Transverse colon (tissue), 4 donors: ENCODE measurements at regions not wholly inside any gene's neighbourhood (a gene's known extent, or its start where the extent isn't known, plus 50 kb on each side); places are given as distances from the start of the nearest gene placed in this dataset.

Experiments
- DNase-seq: peaks from one replicate; pipeline ENCODE4 v3.0.0-alpha.2; 2019
- H3K27ac ChIP-seq, 4 donors: fragments of 200-600 bp; sonication (generic); 2 replicates each; pipeline ENCODE4 v1.5.1; 2016 to 2018; ENCODE audit warnings: inconsistent platforms in 4 of 4
- H3K27me3 ChIP-seq: fragments of 200-600 bp; sonication (generic); 2 replicates; pipeline ENCODE4 v1.5.1; 2017; ENCODE audit warnings: inconsistent platforms
- H3K36me3 ChIP-seq, 4 donors: fragments of 200-600 bp; sonication (generic); 2 replicates each; pipeline ENCODE4 v1.5.1; 2017 to 2019; ENCODE audit warnings: inconsistent platforms in 4 of 4
- H3K4me1 ChIP-seq, 4 donors: fragments of 200-600 bp; sonication (generic); 2 replicates each; pipeline ENCODE4 v1.5.1; 2017 to 2020; ENCODE audit warnings: inconsistent platforms in 4 of 4
- H3K4me3 ChIP-seq, 4 donors: fragments of 200-600 bp; sonication (generic); 1 replicate in 1 of 4; 2 replicates in 3 of 4; pipeline versions ENCODE4 v1.5.1 to v1.6.1; 2017 to 2019; ENCODE audit warnings: inconsistent platforms in 4 of 4
- H3K9me3 ChIP-seq, 2 donors: fragments of 200-600 bp; sonication (generic); 2 replicates each; pipeline ENCODE4 v1.5.1; 2017 to 2019; ENCODE audit warnings: inconsistent platforms in 2 of 2
- EP300 ChIP-seq: sonication (generic); formaldehyde crosslinking; IDR thresholded peaks from one replicate; pipeline ENCODE4 v1.6.1; 2017; ENCODE audit warnings: antibody characterized with exemption, low read depth
- POLR2A ChIP-seq: fragments of 450-650 bp; IDR thresholded peaks from one replicate; pipeline ENCODE4 v1.6.1; 2016; ENCODE audit warnings: antibody characterized with exemption, mild to moderate bottlenecking, moderate library complexity
- POLR2AphosphoS5 ChIP-seq, 3 donors: sonication (generic); formaldehyde crosslinking; IDR thresholded peaks; one replicate each; pipeline ENCODE4 v1.6.1; 2016; ENCODE audit warnings: antibody characterized with exemption in 3 of 3
- WGBS, 2 donors: methylation state at CpG; one replicate each; pipeline ENCODE4 v1.1.5; 2018; ENCODE audit warnings: low coverage in 1 of 2; 5-methylcytosine and 5-hydroxymethylcytosine counted together
- in situ Hi-C, 4 donors: fragments of 200-750 bp; cut with MboI; loops; one replicate each; pipeline versions ENCODE4 v1.15.0 to v1.15.1; 2017; ENCODE audit warnings: low sequenced_read_pairs in 3 of 4, low pct_ligation_motif_present in 1 of 4, low pct_unique_long_range_greater_than_20kb in 1 of 4
- intact Hi-C: fragments of 100-400 bp; cut with DNase I; formaldehyde crosslinking; loops from one replicate; pipeline ENCODE4 v1.15.1; 2023; ENCODE audit warnings: low total_unique reads
- TF ChIP-seq, protein P1 (sequence below), 5 experiments: fragments of 200-600 bp in 3 of 5; fragments of 450-650 bp in 2 of 5; sonication (generic) in 3 of 5; IDR thresholded peaks; 1 replicate in 2 of 5; 2 replicates in 3 of 5; pipeline ENCODE4 v1.5.1; 2016 to 2017; ENCODE audit warnings: antibody characterized with exemption in 5 of 5, inconsistent platforms in 3 of 5, mild to moderate bottlenecking in 2 of 5, moderate library complexity in 1 of 5

DNA sequence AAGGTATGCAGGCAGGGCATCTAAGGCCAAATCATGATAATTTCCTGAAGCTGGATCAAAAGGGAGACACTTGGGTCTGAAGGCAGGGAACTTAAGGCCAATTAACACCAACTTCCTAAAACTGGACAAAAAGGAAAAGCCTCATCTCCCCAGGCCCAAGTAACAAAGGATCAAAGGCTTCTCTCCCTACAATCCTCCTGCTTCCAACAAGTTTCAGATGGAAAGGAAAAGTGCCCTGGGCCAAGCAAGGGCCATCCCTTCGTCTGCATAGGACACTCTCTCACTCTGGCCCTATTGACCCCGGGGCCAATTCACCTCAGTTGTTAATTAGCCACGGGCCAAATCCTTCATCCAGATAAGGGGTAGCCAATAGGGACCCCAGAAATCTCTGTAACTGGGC is 1335.8 kb upstream of the CDH2 start:
- WGBS, 2 donors, result 54 to 76% methylated on average over 3 of the region's 3 CpGs
- no peak overlapping the region for H3K27ac ChIP-seq
- in situ Hi-C loops, result no loop called here
- H3K27me3 ChIP-seq, result no peaks in the 10 kb centered on the region
- no peak overlapping the region for H3K4me3 ChIP-seq
- H3K36me3 ChIP-seq, result no peaks in the 10 kb centered on the region
- no peak for DNase-seq
- intact Hi-C loops, result no loop called here
- no peaks in the 10 kb centered on the region for H3K4me1 ChIP-seq
- TF ChIP-seq POLR2A (no peak), EP300 (no peak), POLR2AphosphoS5 (IDR thresholded peaks at IDR 0.05) (no peak)
- TF ChIP-seq, protein P1, sequence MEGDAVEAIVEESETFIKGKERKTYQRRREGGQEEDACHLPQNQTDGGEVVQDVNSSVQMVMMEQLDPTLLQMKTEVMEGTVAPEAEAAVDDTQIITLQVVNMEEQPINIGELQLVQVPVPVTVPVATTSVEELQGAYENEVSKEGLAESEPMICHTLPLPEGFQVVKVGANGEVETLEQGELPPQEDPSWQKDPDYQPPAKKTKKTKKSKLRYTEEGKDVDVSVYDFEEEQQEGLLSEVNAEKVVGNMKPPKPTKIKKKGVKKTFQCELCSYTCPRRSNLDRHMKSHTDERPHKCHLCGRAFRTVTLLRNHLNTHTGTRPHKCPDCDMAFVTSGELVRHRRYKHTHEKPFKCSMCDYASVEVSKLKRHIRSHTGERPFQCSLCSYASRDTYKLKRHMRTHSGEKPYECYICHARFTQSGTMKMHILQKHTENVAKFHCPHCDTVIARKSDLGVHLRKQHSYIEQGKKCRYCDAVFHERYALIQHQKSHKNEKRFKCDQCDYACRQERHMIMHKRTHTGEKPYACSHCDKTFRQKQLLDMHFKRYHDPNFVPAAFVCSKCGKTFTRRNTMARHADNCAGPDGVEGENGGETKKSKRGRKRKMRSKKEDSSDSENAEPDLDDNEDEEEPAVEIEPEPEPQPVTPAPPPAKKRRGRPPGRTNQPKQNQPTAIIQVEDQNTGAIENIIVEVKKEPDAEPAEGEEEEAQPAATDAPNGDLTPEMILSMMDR (IDR thresholded peaks at IDR 0.05), result no peak
- no peaks in the 10 kb centered on the region for H3K9me3 ChIP-seq

- TF ChIP-seq, protein P1 (IDR thresholded peaks at IDR 0.05), result no peak
- TF ChIP-seq POLR2AphosphoS5 (IDR thresholded peaks at IDR 0.05) (no peak), EP300 (no peak), POLR2A (no peak)
- H3K36me3 ChIP-seq, result no peaks in the 10 kb centered on the region
- no peak overlapping the region for H3K27ac ChIP-seq
- in situ Hi-C loops (no loop called here), intact Hi-C loops (no loop called here)
- H3K4me1 ChIP-seq, result no peaks in the 10 kb centered on the region
- DNase-seq, result no peak
- no peaks in the 10 kb centered on the region for H3K27me3 ChIP-seq
- no peaks in the 10 kb centered on the region for H3K9me3 ChIP-seq
- no peak overlapping the region for H3K4me3 ChIP-seq
Observed at GRCh38 chr18:29512203-29512602, 1335.3 kb upstream of the CDH2 start.

DNA sequence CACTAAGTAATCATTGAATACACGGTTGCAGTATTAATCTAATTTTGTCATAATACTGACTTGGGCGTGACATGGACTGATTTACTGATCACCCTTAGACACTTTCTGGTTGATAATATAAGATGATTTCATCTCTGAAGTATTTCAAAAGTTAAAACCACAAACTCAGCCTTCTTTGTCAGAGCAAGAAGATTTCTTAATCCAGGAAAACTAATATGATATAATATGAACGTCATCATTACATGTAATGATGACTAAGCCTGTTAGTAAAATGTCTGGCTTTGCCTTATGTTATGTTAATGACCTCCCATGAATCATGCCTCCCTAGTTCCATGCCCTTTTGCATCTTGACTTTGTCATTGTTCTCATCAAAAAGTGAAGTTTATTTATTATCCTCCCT is 1325.0 kb upstream of the CDH2 start:
- Histone ChIP-seq H3K36me3 (no peaks in the 10 kb centered on the region), H3K4me1 (no peaks in the 10 kb centered on the region), H3K9me3 (peaks cover 0 to 3% of the 10 kb centered on the region in 2 donors), H3K27ac (no peak overlapping the region), H3K27me3 (no peaks in the 10 kb centered on the region), H3K4me3 (no peak overlapping the region)
- DNase-seq, result no peak
- WGBS, 2 donors, result 51 to 77% methylated on average over 3 of the region's 3 CpGs
- intact Hi-C loops (no loop called here), in situ Hi-C loops (no loop called here)
- TF ChIP-seq POLR2A, result no peak
- TF ChIP-seq, protein P1 (IDR thresholded peaks at IDR 0.05), result no peak

GRCh38 chr18:29496152-29496680 is 1319.3 kb upstream of the CDH2 start:
- WGBS, 2 donors, result 65 to 68% methylated on average over 2 of the region's 2 CpGs

More at GRCh38 chr18:29496152-29496680, 1319.3 kb upstream of the CDH2 start:
- no peaks in the 10 kb centered on the region for H3K27me3 ChIP-seq
- H3K4me3 ChIP-seq, result no peak overlapping the region
- intact Hi-C loops, result no loop called here
- TF ChIP-seq, protein P1 (IDR thresholded peaks at IDR 0.05), result no peak
- TF ChIP-seq EP300, result no peak
- TF ChIP-seq POLR2A, result no peak
- no peaks in the 10 kb centered on the region for H3K36me3 ChIP-seq
- H3K9me3 ChIP-seq, result no peaks in the 10 kb centered on the region
- H3K27ac ChIP-seq, result no peak overlapping the region
- H3K4me1 ChIP-seq, result no peaks in the 10 kb centered on the region
- no peak for DNase-seq
- in situ Hi-C loops, result no loop called here
